Forelimb muscle (tissue), 1 donor: ENCODE measurements at regions not wholly inside any gene's neighbourhood (a gene's known extent, or its start where the extent isn't known, plus 50 kb on each side); places are given as distances from the start of the nearest gene placed in this dataset.
"Not testable (repeated sequence)": the region's sequence is repeated elsewhere in the genome, so short reads cannot be mapped to it uniquely, and the experiment has no call there.

Experiments used
- DNase-seq: peaks from one replicate; pipeline ENCODE4 v3.0.0-alpha.2; 2013; ENCODE audit warnings: low read depth

GRCh38 chr5:25990771-25991170 is 1047.6 kb downstream of the CDH9 start:
- DNase-seq, result no peak

- no peak for DNase-seq
These were observed 1059.3 kb downstream of the CDH9 start for GRCh38 chr5:25979086-25979485.

DNA sequence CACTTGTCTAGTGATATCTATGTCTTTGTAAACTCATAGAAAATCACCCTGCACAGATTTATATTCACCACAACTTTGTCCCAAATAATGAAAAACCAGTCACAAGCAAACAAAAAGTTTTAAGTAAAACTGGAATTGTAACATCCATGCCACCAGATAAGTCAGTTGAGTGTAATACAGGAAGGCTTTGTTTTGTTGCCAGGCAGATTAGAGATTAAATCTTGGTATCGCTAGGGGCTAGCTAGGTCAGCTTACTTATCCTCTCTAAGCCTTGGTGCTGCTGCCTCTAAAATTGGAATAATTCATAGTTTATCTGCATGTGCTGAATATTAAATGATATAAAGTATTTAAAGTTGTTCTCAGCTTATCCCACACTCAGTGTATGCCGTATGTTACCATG is 1062.5 kb downstream of the CDH9 start:
- DNase-seq, result no peak

DNA sequence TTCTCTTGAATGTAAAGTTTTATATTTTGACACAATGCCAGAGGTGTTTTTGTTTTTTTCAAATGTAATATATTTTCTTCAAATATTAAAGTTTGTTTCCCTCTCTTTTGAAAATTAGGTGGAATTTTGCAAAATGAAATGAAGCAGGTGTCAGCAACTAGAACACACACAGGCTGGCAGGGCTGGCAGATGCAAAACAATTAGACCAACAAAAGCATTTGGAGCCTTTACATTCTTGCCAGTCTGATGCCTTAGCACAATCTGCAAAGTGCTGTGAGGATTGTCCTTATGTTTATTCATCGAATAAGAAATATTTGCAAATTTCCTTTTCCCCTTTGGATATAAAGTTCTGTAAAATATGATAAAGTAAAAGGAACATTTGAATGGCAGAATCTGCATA is 1063.9 kb downstream of the CDH9 start:
- no peak for DNase-seq

DNA sequence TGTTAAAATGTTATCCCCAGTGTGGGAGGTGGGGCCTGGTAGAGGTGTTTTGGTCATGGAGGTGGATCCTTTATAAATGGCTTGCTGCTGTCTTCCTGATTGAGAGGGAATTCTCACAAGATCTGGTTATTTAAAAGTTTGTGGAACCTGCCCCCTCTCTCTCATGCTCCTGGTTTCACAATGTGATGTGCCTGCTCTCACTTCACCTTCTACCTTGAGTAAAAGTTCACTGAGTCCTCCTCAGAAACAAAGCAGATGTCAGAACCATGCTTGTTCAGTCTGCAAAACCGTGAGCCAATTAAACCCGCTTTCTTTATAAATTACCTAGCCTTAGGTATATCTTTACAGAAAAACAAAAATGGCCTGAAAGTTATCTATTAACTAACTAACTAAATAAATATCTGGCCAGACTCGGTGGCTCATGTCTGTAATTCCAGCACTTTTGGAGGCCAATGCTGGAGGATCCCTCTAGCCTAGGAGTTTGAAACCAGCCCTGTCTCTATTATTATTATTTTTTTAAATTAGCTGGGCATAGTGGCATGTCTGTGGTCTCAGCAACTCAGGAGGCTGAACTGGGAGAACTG is 1067.4 kb downstream of the CDH9 start:
- DNase-seq, result no peak

- not testable (repeated sequence) for DNase-seq
These were observed 1069.3 kb downstream of the CDH9 start for GRCh38 chr5:25969042-25969441.

GRCh38 chr5:25964009-25964372 is 1074.4 kb downstream of the CDH9 start:
- no peak for DNase-seq

GRCh38 chr5:25963251-25964008 is 1075.0 kb downstream of the CDH9 start:
- DNase-seq, result no peak

- no peak for DNase-seq
These were observed 1083.0 kb downstream of the CDH9 start for GRCh38 chr5:25955337-25955736.

DNA sequence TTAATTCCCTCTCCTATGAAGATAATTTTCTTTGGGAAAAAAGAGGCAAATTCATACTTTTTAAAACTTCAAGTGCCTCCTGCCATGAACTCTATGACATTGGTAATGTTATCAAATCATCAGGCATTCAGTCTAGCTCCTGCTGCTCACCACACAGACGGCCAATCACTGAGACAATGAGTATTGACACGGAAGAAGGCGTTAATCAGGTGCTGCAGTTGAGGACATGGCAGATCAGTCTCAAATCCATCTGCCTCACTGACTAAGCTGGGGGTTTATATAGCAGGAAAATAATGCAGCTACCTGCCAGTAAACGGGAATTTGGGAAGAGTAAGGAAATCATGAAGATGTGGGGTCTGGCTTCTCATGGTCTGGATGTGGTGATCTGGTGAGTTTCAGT is 1087.7 kb downstream of the CDH9 start:
- DNase-seq, result no peak

DNA sequence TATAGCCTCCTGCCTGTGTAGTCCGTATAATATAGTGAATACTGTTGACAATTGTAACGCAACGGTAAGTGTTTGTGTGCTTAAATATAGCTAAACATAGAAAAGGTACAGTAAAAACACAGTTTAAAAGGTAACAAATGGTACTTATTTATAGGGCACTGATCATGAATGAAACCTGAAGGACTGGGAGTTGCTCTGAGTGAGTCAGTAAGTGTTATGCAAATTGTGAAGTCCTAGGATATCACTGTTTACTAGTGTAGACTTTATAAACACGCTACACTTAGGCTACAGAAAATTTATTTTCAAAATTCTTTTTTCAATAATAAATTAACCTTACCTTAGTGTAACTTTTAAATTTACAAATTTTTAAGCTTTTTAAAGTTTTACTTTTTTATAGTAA is 1090.1 kb downstream of the CDH9 start:
- no peak for DNase-seq

DNA sequence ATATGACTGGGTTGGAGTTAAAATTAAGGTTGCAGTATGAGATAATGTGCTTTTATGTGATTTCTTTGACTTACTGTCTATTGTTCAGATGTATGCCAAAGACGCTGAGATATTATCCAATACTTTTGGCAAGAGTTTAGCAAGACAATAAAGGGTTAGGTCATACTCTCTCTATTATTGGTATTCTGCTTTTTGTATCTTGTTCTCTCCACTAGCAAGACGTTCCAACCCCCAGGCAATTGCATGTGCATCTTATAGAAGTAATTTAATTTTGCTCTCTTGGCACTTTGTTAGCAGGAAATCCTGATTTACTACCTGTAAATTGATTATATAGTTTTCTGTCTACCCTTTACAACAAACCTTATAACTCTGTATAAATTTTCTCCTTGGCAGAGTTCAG is 1093.6 kb downstream of the CDH9 start:
- no peak for DNase-seq

DNA sequence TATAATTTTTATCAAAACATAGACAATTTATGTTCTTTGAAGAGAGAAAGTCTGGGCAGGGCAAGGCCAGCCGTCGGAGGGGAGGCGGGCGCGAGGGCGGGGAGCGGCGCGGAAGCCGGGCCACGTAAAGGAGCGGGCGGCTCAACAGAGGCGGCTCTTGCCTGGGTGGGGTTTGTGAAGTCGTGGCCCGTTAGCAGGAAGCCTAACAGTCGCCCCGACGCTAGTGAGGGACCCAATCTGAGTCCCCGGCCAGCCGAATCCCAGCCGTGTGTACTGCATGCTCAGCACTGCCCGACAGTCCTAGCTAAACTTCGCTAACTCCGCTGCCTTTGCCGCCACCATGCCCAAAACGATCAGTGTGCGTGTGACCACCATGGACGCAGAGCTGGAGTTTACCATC is 1129.2 kb downstream of the CDH9 start:
- DNase-seq, result no peak

DNA sequence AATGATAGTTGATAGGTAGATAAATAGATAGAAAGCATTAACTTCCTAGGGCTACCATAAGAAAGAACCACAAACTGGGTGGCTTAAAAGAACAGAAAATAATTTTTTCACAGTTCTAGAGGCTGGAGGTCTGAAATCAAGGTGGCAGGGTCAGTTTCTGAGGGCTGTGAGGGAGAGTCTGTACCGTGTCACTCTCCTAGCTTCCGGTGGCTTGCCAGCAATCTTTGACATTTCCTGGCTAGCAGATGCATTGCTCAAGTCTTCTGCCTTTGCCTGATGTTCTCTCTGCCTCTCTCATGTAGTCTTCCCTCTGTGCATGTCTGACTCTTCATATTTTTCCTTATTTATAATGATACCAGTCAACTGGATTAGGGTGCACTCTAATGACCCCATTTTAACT is 1132.7 kb downstream of the CDH9 start:
- no peak for DNase-seq

DNA sequence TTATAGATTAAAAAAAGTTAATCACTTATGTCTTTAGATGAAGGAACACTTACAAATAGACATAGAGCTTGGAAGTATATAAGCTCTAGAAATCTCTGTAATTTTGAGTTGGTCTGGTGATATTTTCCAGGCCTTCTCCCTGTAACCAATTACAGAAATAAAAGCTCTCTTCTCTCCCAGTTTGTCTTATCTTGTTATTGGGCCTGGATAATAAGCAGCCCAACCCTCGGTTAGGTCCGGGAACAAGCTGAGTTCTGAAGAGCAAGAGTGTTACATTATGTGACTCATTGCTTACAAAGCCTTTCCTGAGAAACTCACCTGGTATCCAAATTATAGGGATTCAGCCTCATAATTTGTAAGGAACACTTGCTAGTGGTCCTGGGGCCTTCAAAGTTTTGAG is 1146.2 kb downstream of the CDH9 start:
- no peak for DNase-seq

- no peak for DNase-seq
These were observed 1146.7 kb downstream of the CDH9 start for GRCh38 chr5:25891691-25892090.

- DNase-seq, result no peak
These were observed 1156.9 kb downstream of the CDH9 start for GRCh38 chr5:25881318-25882036.

DNA sequence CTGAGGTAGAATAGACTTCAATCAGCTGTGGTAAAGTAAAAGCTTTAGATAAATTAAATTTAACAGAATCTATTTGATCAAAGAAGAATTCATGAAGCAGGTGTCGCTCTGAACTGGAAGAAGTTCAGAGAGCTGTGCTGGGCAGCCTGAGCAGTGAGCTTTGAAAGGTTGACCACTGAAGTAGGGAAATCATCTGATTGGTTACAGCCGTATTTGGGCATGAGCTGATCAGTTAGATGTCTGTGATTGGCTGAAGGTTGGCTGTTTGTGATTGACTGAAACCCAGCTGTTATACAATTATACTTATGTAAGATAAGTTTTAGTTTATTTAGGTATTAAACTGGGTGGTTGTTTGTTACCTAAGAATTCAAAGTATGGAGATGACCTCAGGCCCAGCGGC is 1174.6 kb downstream of the CDH9 start:
- no peak for DNase-seq

DNA sequence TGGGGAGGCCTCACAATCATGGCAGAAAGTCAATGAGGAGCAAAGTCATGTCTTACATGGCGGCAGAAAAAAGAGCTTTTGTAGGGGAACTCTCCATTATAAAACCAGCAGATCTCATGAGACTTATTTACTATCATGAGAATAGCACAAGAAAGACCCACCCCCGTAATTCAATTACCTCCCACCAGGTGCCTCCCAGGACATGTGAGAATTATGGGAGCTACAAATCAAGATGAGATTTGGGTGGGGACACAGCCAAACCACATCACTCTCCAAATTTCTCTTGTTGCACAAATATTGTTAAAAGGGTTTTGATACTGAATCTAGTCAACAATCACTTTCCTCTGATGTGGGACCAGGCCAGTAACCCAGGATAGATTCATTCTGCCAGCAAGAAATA is 1176.1 kb downstream of the CDH9 start:
- DNase-seq, result no peak

- no peak for DNase-seq
These were observed 1180.4 kb downstream of the CDH9 start for GRCh38 chr5:25858019-25858418.

- DNase-seq, result no peak
These were observed 1187.1 kb downstream of the CDH9 start for GRCh38 chr5:25851301-25851700.

- DNase-seq, result no peak
These were observed 1187.8 kb downstream of the CDH9 start for GRCh38 chr5:25850581-25850980.

GRCh38 chr5:25849270-25849669 is 1189.1 kb downstream of the CDH9 start:
- DNase-seq, result no peak
